Suppressor macrophage (primary cell): ENCODE measurements at regions not wholly inside any gene's neighbourhood (a gene's known extent, or its start where the extent isn't known, plus 50 kb on each side); places are given as distances from the start of the nearest gene placed in this dataset.
"Not testable (repeated sequence)": the region's sequence is repeated elsewhere in the genome, so short reads cannot be mapped to it uniquely, and the experiment has no call there.

Experiments
- DNase-seq, 4 experiments: peaks; one replicate each; pipeline ENCODE4 v3.0.0-alpha.2; 2020 to 2022

- DNase-seq = no peak
Observed at GRCh38 chr14:40684328-40684727, 922.3 kb upstream of the LRFN5 start.

- DNase-seq = no peak
Observed at GRCh38 chr14:40682131-40682913, 924.4 kb upstream of the LRFN5 start.

GRCh38 chr14:40679256-40679655 lies 927.4 kb upstream of the LRFN5 start:
- no peak for DNase-seq

- not testable (repeated sequence) for DNase-seq
Observed at GRCh38 chr14:40677206-40677605, 929.5 kb upstream of the LRFN5 start.

GRCh38 chr14:40674502-40674901 lies 932.2 kb upstream of the LRFN5 start:
- no peak for DNase-seq

GRCh38 chr14:40656311-40656710 lies 950.4 kb upstream of the LRFN5 start:
- DNase-seq = no peak

GRCh38 chr14:40652089-40652691 lies 954.5 kb upstream of the LRFN5 start:
- no peak for DNase-seq

GRCh38 chr14:40630471-40630870 lies 976.2 kb upstream of the LRFN5 start:
- no peak for DNase-seq

GRCh38 chr14:40629551-40630137 lies 977.0 kb upstream of the LRFN5 start:
- DNase-seq = not testable (repeated sequence)

- no peak for DNase-seq
Observed at GRCh38 chr14:40629144-40629543, 977.5 kb upstream of the LRFN5 start.

- DNase-seq = no peak
Observed at GRCh38 chr14:40623643-40624042, 983.0 kb upstream of the LRFN5 start.

- DNase-seq = no peak
Observed at GRCh38 chr14:40618225-40618898, 988.3 kb upstream of the LRFN5 start.

GRCh38 chr14:40616579-40616978 lies 990.1 kb upstream of the LRFN5 start:
- DNase-seq = no peak

GRCh38 chr14:40601063-40601462 lies 1005.6 kb upstream of the LRFN5 start:
- no peak for DNase-seq

GRCh38 chr14:40599725-40600124 lies 1007.0 kb upstream of the LRFN5 start:
- no peak for DNase-seq

GRCh38 chr14:40581264-40581663 lies 1025.4 kb upstream of the LRFN5 start:
- DNase-seq = no peak

- no peak for DNase-seq
Observed at GRCh38 chr14:40576880-40577478, 1029.7 kb upstream of the LRFN5 start.

- DNase-seq = no peak
Observed at GRCh38 chr14:40574780-40575179, 1031.9 kb upstream of the LRFN5 start.

GRCh38 chr14:40525314-40525713 lies 1081.4 kb upstream of the LRFN5 start:
- DNase-seq = no peak

- DNase-seq = no peak
Observed at GRCh38 chr14:40523123-40523522, 1083.6 kb upstream of the LRFN5 start.

- DNase-seq = no peak
Observed at GRCh38 chr14:40494483-40494882, 1062.2 kb upstream of the FBXO33 start.

GRCh38 chr14:40487824-40488223 lies 1055.6 kb upstream of the FBXO33 start:
- no peak for DNase-seq

GRCh38 chr14:40485688-40486087 lies 1053.5 kb upstream of the FBXO33 start:
- no peak for DNase-seq
